HCT116 (cell line): ENCODE measurements at regions not wholly inside any gene's neighbourhood (a gene's known extent, or its start where the extent isn't known, plus 50 kb on each side); places are given as distances from the start of the nearest gene placed in this dataset.

Experiments
- ATAC-seq: fragments of 200-7000 bp; cut with Tn5 transposase; 2 replicates; pipeline ENCODE4 v1.9.1; 2020; ENCODE audit warnings: mild to moderate bottlenecking, moderate library complexity
- BruUV-seq: library from RNA; stranded (reverse); fragments of 400-500 nt; replicated peaks from 2 replicates; lab custom pipeline; 2021; lab: Mats Ljungman, UMichigan
- CTCF ChIA-PET: fragments of 300-600 bp; sonication (Branson Sonifier 250); formaldehyde crosslinking; loops from one replicate; lab custom pipeline; 2021; ENCODE audit warnings: antibody characterized with exemption; lab: Charles Lee
- POLR2A ChIA-PET: fragments of 300-600, 350-600 bp; sonication (Branson Sonifier 250); formaldehyde crosslinking; loops from one replicate; lab custom pipeline; 2021; ENCODE audit warnings: antibody characterized with exemption; lab: Charles Lee
- RAD21 ChIA-PET, 2 experiments: fragments of 300-600 bp; sonication (Branson Sonifier 250); formaldehyde crosslinking; loops; one replicate each; lab custom pipeline; 2023; ENCODE audit warnings: low total read pairs in 2 of 2; ENCODE audit not compliant: uncharacterized antibody in 2 of 2, unreplicated experiment in 2 of 2, low non-redundant PET in 1 of 2; lab: Charles Lee
- DNase-seq: peaks from one replicate; pipeline ENCODE4 v3.0.0-alpha.2; 2010; ENCODE audit warnings: low read depth, low spot score
- H2AFZ ChIP-seq: fragments of 200-600 bp; shearing (Covaris generic), sonication (generic); 2 replicates; pipeline ENCODE4 v1.6.1; 2017; ENCODE audit warnings: low read depth, mixed run types, mixed read lengths, antibody characterized with exemption, low read length; ENCODE audit not compliant: poor library complexity, severe bottlenecking
- H3K27ac ChIP-seq: 2 replicates; pipeline ENCODE4 v1.5.1; 2012; ENCODE audit warnings: low read depth, low read length
- H3K27me3 ChIP-seq: fragments of 200-600 bp; sonication (generic); 2 replicates; pipeline ENCODE4 v1.6.1; 2016; ENCODE audit warnings: mixed run types, low read length, mixed read lengths; ENCODE audit not compliant: insufficient read depth
- H3K36me3 ChIP-seq, 2 experiments: fragments of 200-500 bp in 1 of 2; fragments of 200-600 bp in 1 of 2; sonication (Bioruptor generic) in 1 of 2; sonication (generic) in 1 of 2; 2 replicates each; pipeline versions ENCODE4 v1.5.1 to v1.6.1; 2014 to 2016; ENCODE audit warnings: low read length in 2 of 2, inconsistent platforms in 1 of 2, mixed read lengths in 1 of 2, mixed run types in 1 of 2; ENCODE audit not compliant: insufficient read depth in 2 of 2, control insufficient read depth in 1 of 2
- H3K4me1 ChIP-seq, 2 experiments: fragments of 200-600 bp in 1 of 2; sonication (generic) in 1 of 2; 2 replicates each; pipeline versions ENCODE4 v1.5.1 to v1.6.1; 2012 to 2017; ENCODE audit warnings: low read length in 2 of 2, inconsistent platforms in 1 of 2, mild to moderate bottlenecking in 1 of 2, mixed read lengths in 1 of 2, mixed run types in 1 of 2, moderate library complexity in 1 of 2; ENCODE audit not compliant: insufficient read depth in 2 of 2, control insufficient read depth in 1 of 2
- H3K4me2 ChIP-seq: fragments of 200-600 bp; sonication (generic); 2 replicates; pipeline ENCODE4 v1.6.1; 2017; ENCODE audit warnings: mixed run types, low read length, mixed read lengths
- H3K4me3 ChIP-seq, 2 experiments: fragments of 200-600 bp in 1 of 2; sonication (generic) in 1 of 2; replicated peaks in 1 of 2; 2 replicates each; pipeline ENCODE4 v1.5.1; 2011 to 2016; ENCODE audit warnings: low read length in 2 of 2, control low read depth in 1 of 2, low read depth in 1 of 2, mild to moderate bottlenecking in 1 of 2, mixed read lengths in 1 of 2, mixed run types in 1 of 2
- H3K79me2 ChIP-seq: fragments of 200-600 bp; sonication (generic); 2 replicates; pipeline ENCODE4 v1.6.1; 2017; ENCODE audit warnings: mild to moderate bottlenecking, mixed run types, low read length, moderate library complexity, mixed read lengths; ENCODE audit not compliant: insufficient read depth
- H3K9ac ChIP-seq: fragments of 200-600 bp; sonication (generic); 2 replicates; pipeline ENCODE4 v1.6.1; 2016; ENCODE audit warnings: low read length, mixed read lengths
- H3K9me2 ChIP-seq: fragments of 200-600 bp; sonication (generic), shearing (Covaris generic); 2 replicates; pipeline ENCODE4 v1.6.1; 2017; ENCODE audit warnings: mixed run types, mild to moderate bottlenecking, moderate library complexity; ENCODE audit not compliant: insufficient read depth
- H3K9me3 ChIP-seq, 2 experiments: fragments of 200-500 bp in 1 of 2; fragments of 200-600 bp in 1 of 2; sonication (Bioruptor generic) in 1 of 2; sonication (generic) in 1 of 2; 2 replicates each; pipeline ENCODE4 v1.6.1; 2014 to 2017; ENCODE audit warnings: low read length in 2 of 2, mixed read lengths in 2 of 2, inconsistent platforms in 1 of 2, low read depth in 1 of 2, mild to moderate bottlenecking in 1 of 2, mixed run types in 1 of 2, moderate library complexity in 1 of 2; ENCODE audit not compliant: control insufficient read depth in 1 of 2, insufficient read depth in 1 of 2
- H4K20me1 ChIP-seq: fragments of 200-600 bp; sonication (generic), shearing (Covaris generic); 2 replicates; pipeline ENCODE4 v1.6.1; 2017; ENCODE audit warnings: mixed run types, mild to moderate bottlenecking, moderate library complexity; ENCODE audit not compliant: insufficient read depth
- ATF3 ChIP-seq: IDR thresholded peaks from 2 replicates; pipeline ENCODE4 v1.6.1; 2012
- CBX3 ChIP-seq: IDR thresholded peaks from 2 replicates; pipeline ENCODE4 v1.6.1; 2012; ENCODE audit warnings: low read depth
- CTCF ChIP-seq, 3 experiments: fragments of 200-600 bp in 1 of 3; sonication (generic) in 1 of 3; IDR thresholded peaks in 2 of 3; conservative IDR thresholded peaks in 1 of 3; 2 replicates each; pipeline ENCODE4 v1.5.1; 2012 to 2017; ENCODE audit warnings: low read depth in 2 of 3, low read length in 2 of 3, antibody characterized with exemption in 1 of 3, borderline replicate concordance in 1 of 3, control low read depth in 1 of 3, mild to moderate bottlenecking in 1 of 3, mixed read lengths in 1 of 3, mixed run types in 1 of 3, moderate library complexity in 1 of 3; ENCODE audit not compliant: insufficient read depth in 1 of 3
- ELF1 ChIP-seq: IDR thresholded peaks from 2 replicates; pipeline ENCODE4 v1.6.1; 2012; ENCODE audit warnings: low read depth, borderline replicate concordance
- EZH2 ChIP-seq: fragments of 200-600 bp; sonication (generic); IDR thresholded peaks from 2 replicates; pipeline ENCODE4 v1.6.1; 2017; ENCODE audit warnings: antibody characterized with exemption, mixed run types
- EZH2phosphoT487 ChIP-seq: fragments of 200-600 bp; IDR thresholded peaks from 2 replicates; pipeline ENCODE4 v1.6.1; 2018; ENCODE audit warnings: antibody characterized with exemption, borderline replicate concordance
- FOSL1 ChIP-seq: IDR thresholded peaks from 2 replicates; pipeline ENCODE4 v1.6.1; 2012; ENCODE audit warnings: low read depth
- JUND ChIP-seq: IDR thresholded peaks from 2 replicates; pipeline ENCODE4 v1.6.1; 2012
- MAX ChIP-seq: IDR thresholded peaks from 2 replicates; pipeline ENCODE4 v1.6.1; 2012
- POLR2A ChIP-seq: IDR thresholded peaks from 2 replicates; pipeline ENCODE4 v1.7.0; 2011; ENCODE audit warnings: borderline replicate concordance; ENCODE audit not compliant: insufficient read depth, insufficient read length; ENCODE audit errors: extremely low read depth
- SP1 ChIP-seq: IDR thresholded peaks from 2 replicates; pipeline ENCODE4 v1.6.1; 2012; ENCODE audit warnings: low read depth
- YY1 ChIP-seq: IDR thresholded peaks from 2 replicates; pipeline ENCODE4 v1.6.1; 2011; ENCODE audit warnings: low read length, low read depth, moderate library complexity, mild to moderate bottlenecking; ENCODE audit not compliant: insufficient replicate concordance; ENCODE audit errors: extremely low read depth
- ZBTB33 ChIP-seq: IDR thresholded peaks from 2 replicates; pipeline ENCODE4 v1.6.1; 2011; ENCODE audit warnings: mild to moderate bottlenecking, low read length, moderate library complexity; ENCODE audit not compliant: insufficient replicate concordance; ENCODE audit errors: extremely low read depth
- ZNF274 ChIP-seq: fragments of 200-500 bp; sonication (Bioruptor generic); IDR thresholded peaks from 2 replicates; pipeline ENCODE4 v1.6.1; 2014; ENCODE audit warnings: mild to moderate bottlenecking, low read depth, low read length, inconsistent platforms
- intact Hi-C: fragments of 100-400 bp; cut with micrococcal nuclease; formaldehyde crosslinking; loops from 2 replicates; pipeline ENCODE4 v1.10.0; 2022

GRCh38 chr14:101620821-101621785, 59.8 kb downstream of the DIO3 start (continued):
- TF ChIP-seq EZH2phosphoT487, result no peak
- no peak for TF ChIP-seq ATF3
- no peak for TF ChIP-seq SP1
- TF ChIP-seq ZNF274, result no peak
- no peak for TF ChIP-seq CBX3
- no peak for TF ChIP-seq JUND
- no peak for TF ChIP-seq ELF1
- no peak for TF ChIP-seq YY1
- TF ChIP-seq EZH2, result no peak
- TF ChIP-seq, all 23 proteins: peak for 0

- Histone ChIP-seq H3K27me3 (no peaks in the 10 kb centered on the region), H3K4me3 (no peak overlapping the region), H3K36me3 (no peaks in the 10 kb centered on the region), H3K9me2 (no peaks in the 10 kb centered on the region), H3K4me2 (no peak overlapping the region), H4K20me1 (no peaks in the 10 kb centered on the region), H3K9ac (no peak overlapping the region), H3K4me1 (no peaks in the 10 kb centered on the region), H3K9me3 (no peaks in the 10 kb centered on the region), H3K79me2 (no peaks in the 10 kb centered on the region), H2AFZ (no peak overlapping the region), H3K27ac (no peak overlapping the region)
- intact Hi-C loops, result no loop called here
- ATAC-seq (no peak), DNase-seq (no peak)
- ChIA-PET CTCF (no interaction called here), POLR2A (no interaction called here), RAD21 (no interaction called here)
- no TSS peak for BruUV-seq
- no peak for TF ChIP-seq ZBTB33
- no peak for TF ChIP-seq FOSL1
- no peak for TF ChIP-seq CTCF (IDR thresholded peaks at IDR 0.05 in 2 of 3, conservative IDR thresholded peaks at IDR 0.05 in 1 of 3; ENCODE audit: borderline replicate concordance in 1 of 3, insufficient read depth in 1 of 3, low read depth in 2 of 3, low read length in 2 of 3)
- no peak for TF ChIP-seq SP1
- no peak for TF ChIP-seq POLR2A
- no peak for TF ChIP-seq MAX
Measured at GRCh38 chr14:101622251-101623076, 61.2 kb downstream of the DIO3 start.
